NAMALWA (cell line): ENCODE measurements at regions not wholly inside any gene's neighbourhood (a gene's known extent, or its start where the extent isn't known, plus 50 kb on each side); places are given as distances from the start of the nearest gene placed in this dataset.

Experiments used
- DNase-seq: peaks from one replicate; pipeline ENCODE4 v3.0.0-alpha.2; 2015; ENCODE audit warnings: low spot score

GRCh38 chr7:46989247-46989646 is 592.7 kb downstream of the TNS3 start:
- no peak for DNase-seq

- DNase-seq = no peak
Measured at GRCh38 chr7:46982928-46983327, 599.0 kb downstream of the TNS3 start.

GRCh38 chr7:46979439-46979838 is 602.5 kb downstream of the TNS3 start:
- no peak for DNase-seq

GRCh38 chr7:46975493-46975892 is 606.4 kb downstream of the TNS3 start:
- no peak for DNase-seq

GRCh38 chr7:46972205-46972604 is 609.7 kb downstream of the TNS3 start:
- no peak for DNase-seq

- no peak for DNase-seq
Measured at GRCh38 chr7:46970476-46970875, 611.4 kb downstream of the TNS3 start.

GRCh38 chr7:46970131-46970430 is 611.8 kb downstream of the TNS3 start:
- DNase-seq = no peak

- DNase-seq = no peak
Measured at GRCh38 chr7:46969303-46970130, 612.4 kb downstream of the TNS3 start.

- no peak for DNase-seq
Measured at GRCh38 chr7:46968003-46968402, 613.9 kb downstream of the TNS3 start.

GRCh38 chr7:46963719-46964118 is 618.2 kb downstream of the TNS3 start:
- DNase-seq = no peak

- DNase-seq = no peak
Measured at GRCh38 chr7:46960970-46961369, 620.9 kb downstream of the TNS3 start.

- DNase-seq = no peak
Measured at GRCh38 chr7:46957195-46957594, 624.7 kb downstream of the TNS3 start.

GRCh38 chr7:46955531-46955930 is 626.4 kb downstream of the TNS3 start:
- DNase-seq = no peak

- no peak for DNase-seq
Measured at GRCh38 chr7:46954181-46954580, 627.7 kb downstream of the TNS3 start.

GRCh38 chr7:46953008-46953407 is 628.9 kb downstream of the TNS3 start:
- DNase-seq = no peak

GRCh38 chr7:46949270-46949931 is 632.5 kb downstream of the TNS3 start:
- no peak for DNase-seq

- DNase-seq = no peak
Measured at GRCh38 chr7:46948716-46949115, 633.2 kb downstream of the TNS3 start.

- DNase-seq = no peak
Measured at GRCh38 chr7:46945328-46945727, 636.6 kb downstream of the TNS3 start.

- no peak for DNase-seq
Measured at GRCh38 chr7:46943996-46944395, 637.9 kb downstream of the TNS3 start.

- no peak for DNase-seq
Measured at GRCh38 chr7:46942574-46942973, 639.3 kb downstream of the TNS3 start.

GRCh38 chr7:46940178-46940577 is 641.7 kb downstream of the TNS3 start:
- DNase-seq = no peak

GRCh38 chr7:46939558-46939957 is 642.4 kb downstream of the TNS3 start:
- DNase-seq = peak; percentile 56

- DNase-seq = no peak
Measured at GRCh38 chr7:46939089-46939488, 642.8 kb downstream of the TNS3 start.

- DNase-seq = no peak
Measured at GRCh38 chr7:46937826-46938225, 644.1 kb downstream of the TNS3 start.
